Hepatic stellate cell (primary cell): ENCODE measurements at regions not wholly inside any gene's neighbourhood (a gene's known extent, or its start where the extent isn't known, plus 50 kb on each side); places are given as distances from the start of the nearest gene placed in this dataset.

Experiments used
- DNase-seq: peaks from one replicate; pipeline ENCODE4 v3.0.0; 2011; ENCODE audit warnings: low spot score

GRCh38 chr1:25001125-25001915 lies 71.2 kb upstream of the RUNX3 start:
- DNase-seq, result no peak

DNA sequence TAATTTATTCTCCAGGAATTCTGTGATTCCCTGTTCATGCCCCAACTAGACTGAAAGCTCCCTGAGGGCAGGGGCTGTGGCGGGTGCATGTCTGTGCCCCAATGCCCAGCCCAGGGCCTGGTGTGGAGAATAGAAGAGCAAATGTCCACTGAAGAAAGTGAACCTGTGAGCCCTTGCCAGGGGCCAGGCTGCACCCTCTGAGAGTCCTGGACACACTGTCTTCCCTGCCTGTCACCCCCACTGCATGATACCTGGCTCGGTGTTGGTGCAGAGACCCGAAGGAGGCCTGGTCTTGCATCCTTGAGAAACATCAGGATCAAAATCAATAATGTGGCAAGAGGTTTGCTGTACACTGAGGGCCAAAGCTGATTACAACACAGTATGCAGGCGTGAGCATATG lies 69.8 kb upstream of the RUNX3 start:
- DNase-seq, result no peak

- DNase-seq, result no peak
Measured at GRCh38 chr1:24999426-24999825, 69.3 kb upstream of the RUNX3 start.

DNA sequence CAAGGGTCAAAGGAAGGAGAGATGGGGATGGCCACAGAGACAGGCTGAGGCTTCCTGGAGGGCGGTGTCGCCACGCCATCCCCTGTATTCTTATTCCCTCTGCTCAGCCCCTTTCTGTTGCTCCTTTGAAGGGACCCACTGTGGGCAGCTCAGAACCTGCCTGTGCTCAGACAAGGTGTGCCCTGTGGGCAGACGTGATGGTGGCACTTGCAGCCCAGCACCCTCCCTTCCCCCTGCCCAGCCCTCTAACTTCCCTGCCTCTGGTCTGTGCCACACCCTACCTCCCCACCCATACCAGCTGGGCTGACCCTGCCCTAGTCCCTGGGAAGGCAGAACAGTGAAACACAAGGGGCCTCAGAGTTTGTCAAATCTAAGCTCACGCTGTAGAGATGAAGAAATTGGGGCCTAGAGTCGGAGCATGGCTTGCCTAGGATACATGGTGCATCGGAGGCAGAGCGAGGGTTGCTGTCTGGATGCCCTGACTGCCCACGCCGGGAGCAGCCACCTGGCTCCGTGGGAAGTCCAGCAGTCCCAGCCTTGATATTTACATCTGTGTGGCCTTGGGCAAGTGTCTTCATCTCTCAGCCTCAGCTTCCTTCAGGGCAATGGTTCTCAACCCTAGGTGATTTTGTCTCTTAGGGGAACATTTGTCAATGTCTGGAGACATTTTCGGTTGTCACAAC lies 68.6 kb upstream of the RUNX3 start:
- DNase-seq, result no peak

GRCh38 chr1:24996983-24997893 lies 67.2 kb upstream of the RUNX3 start:
- no peak for DNase-seq

- no peak for DNase-seq
Measured at GRCh38 chr1:24996456-24996855, 66.4 kb upstream of the RUNX3 start.

GRCh38 chr1:24995661-24996060 lies 65.6 kb upstream of the RUNX3 start:
- no peak for DNase-seq

- no peak for DNase-seq
Measured at GRCh38 chr1:24995140-24995539, 65.1 kb upstream of the RUNX3 start.

GRCh38 chr1:24993871-24994580 lies 64.0 kb upstream of the RUNX3 start:
- no peak for DNase-seq

DNA sequence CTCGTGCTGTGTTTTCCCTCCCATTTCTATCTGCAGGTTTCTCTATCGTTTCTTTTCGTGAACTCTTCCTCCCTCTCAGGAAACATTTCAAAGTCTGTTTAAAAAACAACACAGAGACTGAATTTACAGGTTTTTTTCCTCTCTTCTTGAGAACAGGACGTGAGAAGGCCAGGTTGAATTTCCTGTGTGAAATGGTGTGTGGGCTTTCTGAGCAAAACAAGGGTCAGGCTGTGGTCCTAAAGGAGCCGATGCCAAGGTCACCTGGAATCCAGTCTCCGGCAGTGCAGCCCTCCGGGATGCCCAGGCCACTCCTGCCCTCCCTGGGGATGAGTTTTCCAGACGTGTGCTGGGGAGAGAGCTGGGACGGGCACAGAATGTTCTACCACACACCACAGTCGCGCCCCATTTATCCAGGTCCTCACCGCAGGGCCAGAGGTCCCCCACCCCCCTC lies 62.7 kb upstream of the RUNX3 start:
- DNase-seq, result no peak

DNA sequence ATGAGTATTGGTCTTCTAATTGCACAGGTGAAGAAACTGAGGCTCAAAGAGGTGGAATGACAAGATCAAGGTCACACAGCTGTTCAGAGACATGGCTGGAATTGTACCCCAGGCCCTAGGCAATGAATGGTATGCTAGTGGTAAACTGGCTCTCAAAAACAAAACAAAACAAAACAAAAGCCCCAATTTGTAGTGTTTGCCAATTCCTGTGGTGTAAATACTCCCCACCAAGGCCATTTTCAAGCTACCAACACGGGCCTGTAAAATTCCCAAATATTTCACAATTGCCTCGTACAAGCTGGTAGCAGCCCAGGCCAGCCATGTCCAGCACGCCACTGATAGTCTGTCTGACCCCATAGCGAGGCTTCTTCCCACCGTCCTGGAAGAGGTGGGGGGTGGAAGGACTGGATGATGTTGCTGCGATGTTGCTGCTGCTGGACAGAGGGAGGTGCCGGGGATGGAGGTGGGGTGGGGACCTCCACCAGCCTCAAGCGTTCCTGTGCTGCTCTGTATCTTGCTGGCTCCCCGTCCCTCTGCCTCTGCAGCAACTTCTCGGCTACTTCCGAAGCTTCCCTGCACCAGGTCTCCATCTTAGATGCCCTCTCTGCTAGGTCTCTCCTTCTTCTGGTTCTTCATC lies 62.2 kb upstream of the RUNX3 start:
- no peak for DNase-seq

DNA sequence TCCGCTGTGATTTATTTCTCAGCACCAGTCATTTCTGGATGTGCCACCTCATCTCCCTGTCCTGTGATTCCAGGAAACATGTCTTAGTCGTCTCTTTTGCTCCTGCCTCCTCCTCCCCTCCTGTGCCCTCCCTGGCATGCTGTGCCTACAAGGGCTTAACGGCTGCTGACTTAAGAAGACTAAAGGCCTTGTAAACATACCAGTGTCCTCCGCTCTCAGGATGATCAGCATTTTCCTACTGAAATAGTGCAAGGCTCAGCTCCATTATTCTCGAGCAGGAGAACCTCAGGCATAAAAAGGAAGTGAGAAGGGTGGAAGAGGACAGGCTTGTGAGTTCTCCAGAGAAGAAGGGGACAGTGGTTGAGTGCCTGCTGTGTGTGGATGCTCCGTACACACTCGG lies 61.6 kb upstream of the RUNX3 start:
- no peak for DNase-seq

GRCh38 chr1:24990779-24991641 lies 60.9 kb upstream of the RUNX3 start:
- DNase-seq, result no peak

GRCh38 chr1:24990136-24990535 lies 60.1 kb upstream of the RUNX3 start:
- DNase-seq, result no peak

DNA sequence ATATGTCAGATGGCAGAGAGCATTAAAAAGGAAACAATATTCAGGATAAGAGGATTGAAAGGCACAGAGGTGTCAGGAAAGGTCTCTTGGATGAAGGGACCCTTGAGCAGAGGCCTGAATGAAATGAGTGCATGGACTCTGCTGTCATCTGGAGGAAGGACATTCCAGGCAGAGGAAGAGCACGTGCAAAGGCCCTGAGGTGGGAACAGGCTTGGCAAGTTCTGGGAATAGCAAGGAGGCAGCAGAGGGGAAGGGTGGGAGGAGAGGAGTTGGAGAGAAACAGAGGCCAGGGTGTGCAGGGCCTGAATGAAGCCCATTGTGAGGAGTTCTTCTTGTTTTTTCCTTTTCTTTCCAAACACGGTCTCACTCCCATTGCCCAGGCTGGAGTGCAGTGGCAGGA lies 59.0 kb upstream of the RUNX3 start:
- no peak for DNase-seq

GRCh38 chr1:24988558-24988912 lies 58.5 kb upstream of the RUNX3 start:
- no peak for DNase-seq

GRCh38 chr1:24987875-24988557 lies 57.9 kb upstream of the RUNX3 start:
- no peak for DNase-seq

- no peak for DNase-seq
Measured at GRCh38 chr1:24987424-24987823, 57.3 kb upstream of the RUNX3 start.

DNA sequence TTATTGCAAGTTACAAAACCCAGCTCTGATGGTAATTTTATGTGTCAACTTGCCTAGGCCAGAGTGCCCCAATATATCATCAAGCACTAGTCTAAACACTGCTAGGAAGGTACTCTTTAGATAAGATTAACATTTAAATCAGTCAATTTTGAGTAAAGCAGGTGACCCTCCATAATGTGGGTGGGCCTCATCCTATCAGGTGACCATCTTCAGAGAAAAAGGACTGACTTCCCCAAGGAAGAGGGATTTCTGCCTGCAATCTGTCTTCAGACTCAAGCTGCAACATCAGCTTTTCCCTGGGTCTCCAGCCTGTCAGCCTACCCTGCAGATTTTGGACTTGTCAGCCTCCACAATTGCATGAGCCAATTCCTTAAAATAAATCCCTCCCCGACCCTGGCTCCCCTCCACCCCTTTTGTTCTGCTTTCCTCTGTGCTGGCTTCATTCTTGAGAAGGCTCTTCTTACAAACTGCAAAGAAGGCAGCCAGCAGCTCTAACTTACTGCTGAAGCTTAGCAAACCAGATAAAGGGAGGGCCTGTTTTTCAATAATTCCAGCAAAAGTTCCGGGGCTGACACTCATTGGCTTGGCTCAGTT lies 56.4 kb upstream of the RUNX3 start:
- DNase-seq, result no peak

DNA sequence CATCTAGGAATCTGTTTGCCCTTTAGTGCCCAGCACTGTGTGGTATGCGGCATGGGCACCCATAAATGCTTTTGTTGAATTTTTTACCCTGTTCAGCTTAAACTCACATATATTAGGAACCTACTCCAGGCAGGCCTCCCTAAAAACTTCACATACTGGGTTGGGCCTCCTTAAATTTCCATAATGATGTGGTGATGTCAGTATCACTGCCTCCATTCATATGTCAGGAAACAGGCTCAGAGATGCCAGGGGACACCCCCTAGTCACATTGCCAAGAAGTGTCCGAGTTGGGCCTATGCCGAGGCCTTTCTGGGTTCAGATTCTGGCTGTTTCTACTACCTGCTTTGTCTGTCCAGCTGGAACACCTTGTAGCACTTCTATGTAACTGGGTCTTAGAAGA lies 55.7 kb upstream of the RUNX3 start:
- DNase-seq, result no peak
